KMS-11 (cell line): ENCODE measurements at regions not wholly inside any gene's neighbourhood (a gene's known extent, or its start where the extent isn't known, plus 50 kb on each side); places are given as distances from the start of the nearest gene placed in this dataset.

Experiments used
- H2AFZ ChIP-seq: fragments of 200-600 bp; sonication (generic); 2 replicates; pipeline ENCODE4 v1.6.1; 2016; ENCODE audit warnings: antibody characterized with exemption, mixed run types, low read depth
- H3K27ac ChIP-seq: fragments of 200-600 bp; sonication (generic); 2 replicates; pipeline ENCODE4 v1.6.1; 2016; ENCODE audit warnings: mild to moderate bottlenecking, mixed run types
- H3K27me3 ChIP-seq: fragments of 200-600 bp; sonication (generic); 2 replicates; pipeline ENCODE4 v1.6.1; 2017; ENCODE audit warnings: mild to moderate bottlenecking, low read depth, mixed run types, moderate library complexity; ENCODE audit not compliant: insufficient read depth
- H3K36me3 ChIP-seq: fragments of 200-600 bp; sonication (generic); 2 replicates; pipeline ENCODE4 v1.6.1; 2017; ENCODE audit warnings: mild to moderate bottlenecking, mixed run types; ENCODE audit not compliant: insufficient read depth
- H3K4me1 ChIP-seq: fragments of 200-600 bp; sonication (generic); 2 replicates; pipeline ENCODE4 v1.6.1; 2016; ENCODE audit warnings: mild to moderate bottlenecking, low read depth, mixed run types; ENCODE audit not compliant: poor library complexity, severe bottlenecking
- H3K4me2 ChIP-seq: fragments of 200-600 bp; sonication (generic); 2 replicates; pipeline ENCODE4 v1.7.0; 2016; ENCODE audit warnings: mild to moderate bottlenecking, mixed run types
- H3K4me3 ChIP-seq: fragments of 200-600 bp; sonication (generic); IDR thresholded peaks from 2 replicates; pipeline ENCODE4 v1.6.1; 2017; ENCODE audit warnings: low read depth, low read length, mixed read lengths; ENCODE audit not compliant: insufficient read depth
- H3K79me2 ChIP-seq: fragments of 200-600 bp; sonication (generic); 2 replicates; pipeline ENCODE4 v1.6.1; 2016; ENCODE audit warnings: low read depth, mixed run types; ENCODE audit not compliant: insufficient read depth
- H3K9ac ChIP-seq: fragments of 200-600 bp; sonication (generic); 2 replicates; pipeline ENCODE4 v1.6.1; 2016; ENCODE audit warnings: mild to moderate bottlenecking, mixed run types
- H4K20me1 ChIP-seq: fragments of 200-600 bp; sonication (generic); 2 replicates; pipeline ENCODE4 v1.6.1; 2016; ENCODE audit warnings: mild to moderate bottlenecking, mixed run types; ENCODE audit not compliant: insufficient read depth
- TF ChIP-seq, protein P1 (sequence below): fragments of 200-600 bp; sonication (generic); conservative IDR thresholded peaks from 2 replicates; pipeline ENCODE4 v1.6.1; 2017; ENCODE audit warnings: low read depth, mild to moderate bottlenecking, antibody characterized with exemption, low read length, moderate library complexity, mixed read lengths

GRCh38 chr12:89863493-89863938 lies 154.9 kb upstream of the ATP2B1 start:
- TF ChIP-seq, protein P1, sequence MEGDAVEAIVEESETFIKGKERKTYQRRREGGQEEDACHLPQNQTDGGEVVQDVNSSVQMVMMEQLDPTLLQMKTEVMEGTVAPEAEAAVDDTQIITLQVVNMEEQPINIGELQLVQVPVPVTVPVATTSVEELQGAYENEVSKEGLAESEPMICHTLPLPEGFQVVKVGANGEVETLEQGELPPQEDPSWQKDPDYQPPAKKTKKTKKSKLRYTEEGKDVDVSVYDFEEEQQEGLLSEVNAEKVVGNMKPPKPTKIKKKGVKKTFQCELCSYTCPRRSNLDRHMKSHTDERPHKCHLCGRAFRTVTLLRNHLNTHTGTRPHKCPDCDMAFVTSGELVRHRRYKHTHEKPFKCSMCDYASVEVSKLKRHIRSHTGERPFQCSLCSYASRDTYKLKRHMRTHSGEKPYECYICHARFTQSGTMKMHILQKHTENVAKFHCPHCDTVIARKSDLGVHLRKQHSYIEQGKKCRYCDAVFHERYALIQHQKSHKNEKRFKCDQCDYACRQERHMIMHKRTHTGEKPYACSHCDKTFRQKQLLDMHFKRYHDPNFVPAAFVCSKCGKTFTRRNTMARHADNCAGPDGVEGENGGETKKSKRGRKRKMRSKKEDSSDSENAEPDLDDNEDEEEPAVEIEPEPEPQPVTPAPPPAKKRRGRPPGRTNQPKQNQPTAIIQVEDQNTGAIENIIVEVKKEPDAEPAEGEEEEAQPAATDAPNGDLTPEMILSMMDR, result no peak
- Histone ChIP-seq H3K4me3 (no peak overlapping the region), H3K4me2 (no peak overlapping the region), H3K27me3 (no peaks in the 10 kb centered on the region), H3K4me1 (no peaks in the 10 kb centered on the region), H4K20me1 (no peaks in the 10 kb centered on the region), H3K79me2 (no peaks in the 10 kb centered on the region), H3K27ac (no peak overlapping the region), H2AFZ (peak overlapping the region; percentile 6; the same call in 1 of the 2 replicates), H3K36me3 (no peaks in the 10 kb centered on the region), H3K9ac (no peak overlapping the region)

GRCh38 chr12:89862511-89863445 lies 154.1 kb upstream of the ATP2B1 start:
- no peaks in the 10 kb centered on the region for H3K79me2 ChIP-seq
- H3K36me3 ChIP-seq, result no peaks in the 10 kb centered on the region
- no peak overlapping the region for H2AFZ ChIP-seq
- H4K20me1 ChIP-seq, result no peaks in the 10 kb centered on the region
- no peak overlapping the region for H3K4me2 ChIP-seq
- TF ChIP-seq, protein P1, result no peak
- no peaks in the 10 kb centered on the region for H3K27me3 ChIP-seq
- no peak overlapping the region for H3K4me3 ChIP-seq
- no peak overlapping the region for H3K9ac ChIP-seq
- H3K27ac ChIP-seq, result no peak overlapping the region
- H3K4me1 ChIP-seq, result no peaks in the 10 kb centered on the region

- no peaks in the 10 kb centered on the region for H3K36me3 ChIP-seq
- no peak overlapping the region for H2AFZ ChIP-seq
- H3K9ac ChIP-seq, result no peak overlapping the region
- H3K27ac ChIP-seq, result no peak overlapping the region
- TF ChIP-seq, protein P1, result no peak
- H3K27me3 ChIP-seq, result no peaks in the 10 kb centered on the region
- peaks cover 9% of the 10 kb centered on the region for H3K4me1 ChIP-seq
- no peaks in the 10 kb centered on the region for H3K79me2 ChIP-seq
- no peaks in the 10 kb centered on the region for H4K20me1 ChIP-seq
- H3K4me3 ChIP-seq, result no peak overlapping the region
- no peak overlapping the region for H3K4me2 ChIP-seq
Observed at GRCh38 chr12:89861086-89861485, 152.4 kb upstream of the ATP2B1 start.

GRCh38 chr12:89859508-89860220 lies 151.0 kb upstream of the ATP2B1 start:
- Histone ChIP-seq H3K4me3 (no peak overlapping the region), H2AFZ (no peak overlapping the region)

More at GRCh38 chr12:89859508-89860220, 151.0 kb upstream of the ATP2B1 start:
- H3K79me2 ChIP-seq, result no peaks in the 10 kb centered on the region
- TF ChIP-seq, protein P1, result no peak
- peaks cover 10% of the 10 kb centered on the region for H3K4me1 ChIP-seq
- H3K36me3 ChIP-seq, result no peaks in the 10 kb centered on the region
- no peak overlapping the region for H3K9ac ChIP-seq
- H3K27ac ChIP-seq, result no peak overlapping the region
- no peaks in the 10 kb centered on the region for H3K27me3 ChIP-seq
- no peaks in the 10 kb centered on the region for H4K20me1 ChIP-seq
- no peak overlapping the region for H3K4me2 ChIP-seq
